Mesothelial cell of epicardium (in vitro differentiated cells): ENCODE measurements at regions not wholly inside any gene's neighbourhood (a gene's known extent, or its start where the extent isn't known, plus 50 kb on each side); places are given as distances from the start of the nearest gene placed in this dataset.
"Not testable (repeated sequence)": the region's sequence is repeated elsewhere in the genome, so short reads cannot be mapped to it uniquely, and the experiment has no call there.

Source experiments
- DNase-seq, 2 experiments: peaks; one replicate each; pipeline ENCODE4 v3.0.0; 2021; ENCODE audit warnings: low spot score in 2 of 2; ENCODE audit not compliant: unreplicated experiment in 2 of 2
- H3K27ac Mint-ChIP-seq: 2 replicates; pipeline ENCODE4 v1.8.0; 2021; ENCODE audit warnings: mixed read lengths
- H3K27me3 Mint-ChIP-seq: 2 replicates; pipeline ENCODE4 v1.8.0; 2021; ENCODE audit warnings: low read depth, mixed read lengths
- H3K36me3 Mint-ChIP-seq: 2 replicates; pipeline ENCODE4 v1.8.0; 2021; ENCODE audit warnings: mixed read lengths
- H3K4me1 Mint-ChIP-seq: 2 replicates; pipeline ENCODE4 v1.8.0; 2021; ENCODE audit warnings: mixed read lengths
- H3K4me3 Mint-ChIP-seq: 2 replicates; pipeline ENCODE4 v1.8.0; 2021; ENCODE audit warnings: mild to moderate bottlenecking, moderate library complexity, mixed read lengths
- H3K9me3 Mint-ChIP-seq: 2 replicates; pipeline ENCODE4 v1.8.0; 2021; ENCODE audit warnings: mixed read lengths
- CTCF ChIP-seq: fragments of 200-600 bp; sonication (generic); IDR thresholded peaks from one replicate; pipeline ENCODE4 v1.5.0; 2021; ENCODE audit warnings: antibody characterized with exemption; ENCODE audit not compliant: unreplicated experiment

DNA sequence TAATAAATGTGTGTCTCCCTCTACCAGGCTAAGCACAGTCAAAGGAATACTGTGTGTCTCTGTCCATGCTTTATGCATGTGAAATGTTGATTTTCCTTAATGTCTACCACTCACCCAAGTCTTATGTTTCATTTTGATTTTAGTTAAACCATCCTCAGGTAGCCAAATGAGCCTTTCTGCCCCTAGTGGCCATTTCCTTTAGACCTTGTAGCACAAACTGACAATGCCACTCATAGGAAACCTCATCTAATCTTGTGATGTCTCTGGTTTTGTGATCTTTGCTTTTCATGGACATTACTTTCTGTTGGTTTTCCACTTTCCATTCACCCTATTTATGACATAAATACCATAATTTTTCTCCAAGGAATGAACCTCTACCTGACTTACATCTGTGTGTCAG lies 820.8 kb downstream of the MAT2B start:
- TF ChIP-seq CTCF = peak; percentile 28
- Mint-ChIP-seq H3K9me3 (peaks cover 27% of the 10 kb centered on the region), H3K36me3 (peaks cover 13% of the 10 kb centered on the region), H3K27me3 (no peaks in the 10 kb centered on the region), H3K4me3 (no peak overlapping the region), H3K4me1 (peaks cover 1% of the 10 kb centered on the region), H3K27ac (no peak overlapping the region)
- DNase-seq = no peak

DNA sequence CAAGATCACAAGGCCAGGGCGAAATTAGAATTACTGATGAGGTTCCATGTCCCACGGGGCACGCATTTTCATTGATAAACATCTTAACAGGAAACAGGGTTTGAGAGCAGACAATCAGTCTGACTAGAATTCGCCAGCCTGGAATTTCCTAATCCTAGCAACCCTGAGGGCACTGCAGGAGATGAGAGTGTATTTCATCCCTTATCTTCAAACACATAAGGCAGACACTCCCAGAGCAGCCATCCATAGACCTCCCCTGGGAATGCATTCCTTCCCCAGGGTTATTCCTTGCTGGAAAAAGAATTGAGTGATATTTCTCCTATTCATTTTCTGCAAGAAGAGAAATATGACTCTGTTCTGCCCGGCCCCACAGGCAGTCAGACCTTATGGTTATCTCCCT lies 821.7 kb downstream of the MAT2B start:
- not testable (repeated sequence) for H3K4me1 Mint-ChIP-seq, H3K27ac Mint-ChIP-seq, H3K4me3 Mint-ChIP-seq, H3K27me3 Mint-ChIP-seq, DNase-seq
- peaks cover 13% of the 10 kb centered on the region for H3K36me3 Mint-ChIP-seq
- H3K9me3 Mint-ChIP-seq = peaks cover 27% of the 10 kb centered on the region

GRCh38 chr5:164332349-164333196 lies 827.2 kb downstream of the MAT2B start:
- Mint-ChIP-seq H3K4me1 (peaks cover 7% of the 10 kb centered on the region), H3K27ac (no peak overlapping the region), H3K36me3 (peaks cover under 1% of the 10 kb centered on the region), H3K27me3 (peaks cover 2% of the 10 kb centered on the region), H3K9me3 (peaks cover 3% of the 10 kb centered on the region), H3K4me3 (no peak overlapping the region)
- no peak for TF ChIP-seq CTCF
- no peak for DNase-seq

- TF ChIP-seq CTCF = no peak
- peaks cover 16% of the 10 kb centered on the region for H3K27me3 Mint-ChIP-seq
- no peaks in the 10 kb centered on the region for H3K9me3 Mint-ChIP-seq
- H3K36me3 Mint-ChIP-seq = no peaks in the 10 kb centered on the region
- no peak overlapping the region for H3K4me3 Mint-ChIP-seq
- no peak for DNase-seq
- H3K4me1 Mint-ChIP-seq = peaks cover 7% of the 10 kb centered on the region
- no peak overlapping the region for H3K27ac Mint-ChIP-seq
Measured at GRCh38 chr5:164335837-164336236, 830.4 kb downstream of the MAT2B start.

DNA sequence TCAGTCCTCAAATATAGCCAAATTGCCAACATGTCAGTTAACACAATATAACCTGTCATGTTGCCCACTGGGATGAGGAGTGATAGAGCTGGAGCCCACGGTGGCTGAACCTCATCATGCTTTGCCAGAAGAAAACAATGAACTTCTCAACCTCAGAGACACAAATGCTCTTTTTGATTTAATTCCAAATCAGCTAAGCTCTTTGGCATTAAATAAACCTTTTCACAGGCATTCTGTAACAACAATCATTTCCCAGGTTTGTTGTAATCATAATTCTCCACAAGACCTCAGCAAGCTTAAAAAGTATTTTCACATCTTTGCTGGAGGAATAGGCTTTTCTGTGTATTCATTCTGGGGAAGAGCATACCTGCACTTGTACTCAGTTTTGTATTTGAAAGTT lies 830.9 kb downstream of the MAT2B start:
- peaks cover 11% of the 10 kb centered on the region for H3K4me1 Mint-ChIP-seq
- H3K36me3 Mint-ChIP-seq = no peaks in the 10 kb centered on the region
- H3K27me3 Mint-ChIP-seq = peaks cover 16% of the 10 kb centered on the region

More for the DNA sequence above, 830.9 kb downstream of the MAT2B start:
- DNase-seq = no peak
- H3K4me3 Mint-ChIP-seq = no peak overlapping the region
- H3K9me3 Mint-ChIP-seq = no peaks in the 10 kb centered on the region
- no peak overlapping the region for H3K27ac Mint-ChIP-seq
- no peak for TF ChIP-seq CTCF
